MM.1S (cell line): ENCODE measurements at regions not wholly inside any gene's neighbourhood (a gene's known extent, or its start where the extent isn't known, plus 50 kb on each side); places are given as distances from the start of the nearest gene placed in this dataset.
"Not testable (repeated sequence)": the region's sequence is repeated elsewhere in the genome, so short reads cannot be mapped to it uniquely, and the experiment has no call there.

ENCODE experiments used
- CTCF ChIP-seq: fragments of 300-600 bp; sonication (generic); IDR thresholded peaks from 2 replicates; pipeline ENCODE4 v1.5.1; 2016; ENCODE audit warnings: antibody characterized with exemption, low read length, mixed read lengths
- EZH2 ChIP-seq: fragments of 300-600 bp; sonication (generic); optimal IDR thresholded peaks from 2 replicates; pipeline ENCODE3; 2017; ENCODE audit warnings: low read depth, mild to moderate bottlenecking, antibody characterized with exemption, low read length, mixed read lengths
- EZH2phosphoT487 ChIP-seq: fragments of 300-600 bp; sonication (generic); IDR thresholded peaks from 2 replicates; pipeline ENCODE4 v1.6.1; 2018; ENCODE audit warnings: antibody characterized with exemption, low read length

DNA sequence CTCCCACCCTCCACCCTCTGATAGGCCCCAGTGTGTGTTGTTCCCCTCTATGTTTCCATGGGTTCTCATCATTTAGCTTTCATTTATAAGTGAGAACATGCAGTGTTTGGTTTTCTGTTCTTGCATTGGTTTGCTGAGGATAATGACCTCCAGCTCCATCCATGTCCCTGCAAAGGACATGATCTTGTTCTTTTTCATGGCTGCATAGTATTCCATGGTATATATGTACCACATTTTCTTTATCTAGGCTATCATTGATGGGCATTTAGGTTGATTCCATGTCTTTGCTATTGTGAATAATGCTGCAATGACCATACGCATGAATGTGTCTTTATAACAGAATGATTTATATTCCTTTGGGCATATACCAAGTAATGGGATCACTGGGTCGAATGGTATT, 59.1 kb upstream of the STC2 start:
- TF ChIP-seq EZH2, CTCF, EZH2phosphoT487: not testable (repeated sequence)
